HepG2 (cell line): ENCODE measurements at regions not wholly inside any gene's neighbourhood (a gene's known extent, or its start where the extent isn't known, plus 50 kb on each side); places are given as distances from the start of the nearest gene placed in this dataset.

Experiments used
- BORCS8-MEF2B ChIP-seq: sonication (generic); formaldehyde crosslinking; IDR thresholded peaks from 2 replicates; pipeline ENCODE4 v1.8.0; 2022; ENCODE audit warnings: mild to moderate bottlenecking, missing genetic modification reagents
- CERS6 ChIP-seq: sonication (generic); formaldehyde crosslinking; IDR thresholded peaks from 2 replicates; pipeline ENCODE4 v1.5.0; 2020; ENCODE audit warnings: missing genetic modification reagents
- CHCHD3 ChIP-seq: sonication (generic); formaldehyde crosslinking; IDR thresholded peaks from 2 replicates; pipeline ENCODE4 v1.8.0; 2022; ENCODE audit warnings: mild to moderate bottlenecking, missing genetic modification reagents, moderate library complexity
- DNMT1 ChIP-seq: sonication (generic); formaldehyde crosslinking; IDR thresholded peaks from 2 replicates; pipeline ENCODE4 v1.5.1; 2020; ENCODE audit warnings: mild to moderate bottlenecking, missing genetic modification reagents
- NFE2L1 ChIP-seq: sonication (generic); formaldehyde crosslinking; IDR thresholded peaks from 2 replicates; pipeline ENCODE4 v1.4.0; 2020; ENCODE audit warnings: missing genetic modification reagents, mild to moderate bottlenecking, borderline replicate concordance
- NR2C2 ChIP-seq: sonication (generic); formaldehyde crosslinking; IDR thresholded peaks from 2 replicates; pipeline ENCODE4 v1.4.0; 2020; ENCODE audit warnings: missing genetic modification reagents, mild to moderate bottlenecking, moderate library complexity, borderline replicate concordance
- PITX1 ChIP-seq: sonication (generic); formaldehyde crosslinking; IDR thresholded peaks from 2 replicates; pipeline ENCODE4 v1.5.1; 2020; ENCODE audit warnings: mild to moderate bottlenecking, missing genetic modification reagents
- RCOR2 ChIP-seq: IDR thresholded peaks from 2 replicates; pipeline ENCODE4 v1.6.1; 2016; ENCODE audit warnings: missing biosample characterization, missing genetic modification reagents
- SOX13 ChIP-seq, 3 experiments: fragments of 450-650 bp in 1 of 3; sonication (generic) in 1 of 3; formaldehyde crosslinking in 1 of 3; IDR thresholded peaks in 2 of 3; conservative IDR thresholded peaks in 1 of 3; 2 replicates each; pipeline versions ENCODE4 v1.5.0 to v1.6.1; 2016 to 2020; ENCODE audit warnings: antibody characterized with exemption in 1 of 3, mild to moderate bottlenecking in 1 of 3, missing compliant biosample characterization in 1 of 3, missing genetic modification reagents in 1 of 3, moderate library complexity in 1 of 3
- TBX3 ChIP-seq: fragments of 450-650 bp; IDR thresholded peaks from 2 replicates; pipeline ENCODE4 v1.6.1; 2017; ENCODE audit warnings: antibody characterized with exemption, mild to moderate bottlenecking, inconsistent platforms, borderline replicate concordance
- TOE1 ChIP-seq: sonication (generic); formaldehyde crosslinking; IDR thresholded peaks from 2 replicates; pipeline ENCODE4 v1.4.0; 2020; ENCODE audit warnings: mild to moderate bottlenecking, missing genetic modification reagents
- ZNF12 ChIP-seq: sonication (generic); formaldehyde crosslinking; IDR thresholded peaks from 2 replicates; pipeline ENCODE4 v1.5.0; 2020; ENCODE audit warnings: missing genetic modification reagents
- ZNF205 ChIP-seq: IDR thresholded peaks from 2 replicates; pipeline ENCODE4 v1.6.1; 2018; ENCODE audit warnings: missing biosample characterization, missing genetic modification reagents
- ZNF605 ChIP-seq: sonication (generic); formaldehyde crosslinking; IDR thresholded peaks from 2 replicates; pipeline ENCODE4 v1.8.0; 2022; ENCODE audit warnings: mild to moderate bottlenecking, missing genetic modification reagents
- ZNF639 ChIP-seq: conservative IDR thresholded peaks from 2 replicates; pipeline ENCODE4 v1.6.1; 2018; ENCODE audit warnings: missing genetic modification reagents
- ZNF746 ChIP-seq: sonication (generic); formaldehyde crosslinking; IDR thresholded peaks from 2 replicates; pipeline ENCODE4 v1.8.0; 2022; ENCODE audit warnings: mild to moderate bottlenecking, missing genetic modification reagents
- TF ChIP-seq, protein P1 (sequence below): sonication (generic); formaldehyde crosslinking; IDR thresholded peaks from 2 replicates; pipeline ENCODE4 v1.8.0; 2022; ENCODE audit warnings: missing genetic modification reagents, mild to moderate bottlenecking, moderate library complexity, borderline replicate concordance
- TF ChIP-seq, protein P2 (sequence below): sonication (generic); formaldehyde crosslinking; conservative IDR thresholded peaks from 2 replicates; pipeline ENCODE4 v1.4.0; 2020; ENCODE audit warnings: missing genetic modification reagents
- TF ChIP-seq, protein P3 (sequence below): sonication (generic); formaldehyde crosslinking; IDR thresholded peaks from 2 replicates; pipeline ENCODE4 v1.8.0; 2022; ENCODE audit warnings: mild to moderate bottlenecking, missing genetic modification reagents, moderate library complexity
- TF ChIP-seq, protein P4 (sequence below): sonication (generic); formaldehyde crosslinking; IDR thresholded peaks from 2 replicates; pipeline ENCODE4 v1.5.1; 2020; ENCODE audit warnings: missing genetic modification reagents, mild to moderate bottlenecking, borderline replicate concordance

DNA sequence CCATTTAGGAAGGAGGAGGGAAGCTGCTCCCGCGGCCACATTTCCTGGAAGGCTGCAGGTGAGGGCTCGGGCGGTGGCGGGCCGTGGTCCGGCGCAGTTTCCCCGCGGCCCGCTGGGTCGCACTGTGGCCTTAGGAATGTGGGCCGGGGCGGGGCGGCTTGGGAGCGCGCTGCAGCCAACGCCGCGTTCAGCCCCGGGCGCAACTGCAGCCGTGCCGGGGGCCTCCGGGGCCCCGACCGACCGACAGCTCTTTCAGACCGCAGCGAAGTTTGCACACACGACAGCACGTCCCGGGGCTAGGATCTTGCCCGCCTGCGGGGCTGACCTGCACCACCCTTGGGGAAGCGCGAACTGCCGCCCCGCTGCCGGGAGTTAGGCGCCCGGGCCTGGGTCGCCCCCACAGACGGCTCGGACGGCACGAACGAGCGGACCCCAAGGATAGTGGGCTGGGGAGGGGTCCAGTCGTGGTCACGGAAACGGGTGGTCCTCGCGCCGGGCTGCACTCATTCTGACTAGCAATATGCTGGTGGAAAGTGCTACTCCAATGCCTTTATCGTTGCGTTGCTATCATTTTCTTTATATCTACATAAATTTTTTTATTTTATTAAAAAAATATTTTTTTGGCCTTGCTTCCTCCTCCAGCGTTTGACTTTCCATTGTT lies 69.9 kb upstream of the DLX2 start (continued):
- TF ChIP-seq, protein P1, sequence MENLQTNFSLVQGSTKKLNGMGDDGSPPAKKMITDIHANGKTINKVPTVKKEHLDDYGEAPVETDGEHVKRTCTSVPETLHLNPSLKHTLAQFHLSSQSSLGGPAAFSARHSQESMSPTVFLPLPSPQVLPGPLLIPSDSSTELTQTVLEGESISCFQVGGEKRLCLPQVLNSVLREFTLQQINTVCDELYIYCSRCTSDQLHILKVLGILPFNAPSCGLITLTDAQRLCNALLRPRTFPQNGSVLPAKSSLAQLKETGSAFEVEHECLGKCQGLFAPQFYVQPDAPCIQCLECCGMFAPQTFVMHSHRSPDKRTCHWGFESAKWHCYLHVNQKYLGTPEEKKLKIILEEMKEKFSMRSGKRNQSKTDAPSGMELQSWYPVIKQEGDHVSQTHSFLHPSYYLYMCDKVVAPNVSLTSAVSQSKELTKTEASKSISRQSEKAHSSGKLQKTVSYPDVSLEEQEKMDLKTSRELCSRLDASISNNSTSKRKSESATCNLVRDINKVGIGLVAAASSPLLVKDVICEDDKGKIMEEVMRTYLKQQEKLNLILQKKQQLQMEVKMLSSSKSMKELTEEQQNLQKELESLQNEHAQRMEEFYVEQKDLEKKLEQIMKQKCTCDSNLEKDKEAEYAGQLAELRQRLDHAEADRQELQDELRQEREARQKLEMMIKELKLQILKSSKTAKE (CRISPR knock-in tag), result peak; percentile 61; the same call in 1 of the 2 replicates
- TF ChIP-seq PITX1 (no peak), ZNF205 (no peak), ZNF12 (CRISPR knock-in tag) (no peak), TOE1 (CRISPR knock-in tag) (0 out of 2 replicates have a peak, but pooled peaks have one; percentile 48), TBX3 (no peak), ZNF746 (CRISPR knock-in tag) (no peak), CERS6 (CRISPR knock-in tag) (no peak), NR2C2 (CRISPR knock-in tag) (no peak), ZNF605 (peak; percentile 29; the same call in 1 of the 2 replicates), BORCS8-MEF2B (CRISPR knock-in tag) (peak; percentile 86), SOX13 (IDR thresholded peaks at IDR 0.05) (no peak), SOX13 (CRISPR knock-in tag; conservative IDR thresholded peaks at IDR 0.05 in 1 of 2, IDR thresholded peaks at IDR 0.05 in 1 of 2) (peak in 1 of 2 experiments; percentile 31; a peak in 1 of 4 replicates), CHCHD3 (CRISPR knock-in tag) (no peak), DNMT1 (CRISPR knock-in tag) (peak; percentile 96), RCOR2 (CRISPR knock-in tag) (no peak), NFE2L1 (no peak), ZNF639 (CRISPR knock-in tag) (0 out of 2 replicates have a peak, but pooled peaks have one; percentile 25)
- TF ChIP-seq, protein P2, sequence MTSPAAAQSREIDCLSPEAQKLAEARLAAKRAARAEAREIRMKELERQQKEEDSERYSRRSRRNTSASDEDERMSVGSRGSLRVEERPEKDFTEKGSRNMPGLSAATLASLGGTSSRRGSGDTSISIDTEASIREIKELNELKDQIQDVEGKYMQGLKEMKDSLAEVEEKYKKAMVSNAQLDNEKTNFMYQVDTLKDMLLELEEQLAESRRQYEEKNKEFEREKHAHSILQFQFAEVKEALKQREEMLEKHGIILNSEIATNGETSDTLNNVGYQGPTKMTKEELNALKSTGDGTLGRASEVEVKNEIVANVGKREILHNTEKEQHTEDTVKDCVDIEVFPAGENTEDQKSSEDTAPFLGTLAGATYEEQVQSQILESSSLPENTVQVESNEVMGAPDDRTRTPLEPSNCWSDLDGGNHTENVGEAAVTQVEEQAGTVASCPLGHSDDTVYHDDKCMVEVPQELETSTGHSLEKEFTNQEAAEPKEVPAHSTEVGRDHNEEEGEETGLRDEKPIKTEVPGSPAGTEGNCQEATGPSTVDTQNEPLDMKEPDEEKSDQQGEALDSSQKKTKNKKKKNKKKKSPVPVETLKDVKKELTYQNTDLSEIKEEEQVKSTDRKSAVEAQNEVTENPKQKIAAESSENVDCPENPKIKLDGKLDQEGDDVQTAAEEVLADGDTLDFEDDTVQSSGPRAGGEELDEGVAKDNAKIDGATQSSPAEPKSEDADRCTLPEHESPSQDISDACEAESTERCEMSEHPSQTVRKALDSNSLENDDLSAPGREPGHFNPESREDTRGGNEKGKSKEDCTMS, result no peak
- TF ChIP-seq, protein P3, sequence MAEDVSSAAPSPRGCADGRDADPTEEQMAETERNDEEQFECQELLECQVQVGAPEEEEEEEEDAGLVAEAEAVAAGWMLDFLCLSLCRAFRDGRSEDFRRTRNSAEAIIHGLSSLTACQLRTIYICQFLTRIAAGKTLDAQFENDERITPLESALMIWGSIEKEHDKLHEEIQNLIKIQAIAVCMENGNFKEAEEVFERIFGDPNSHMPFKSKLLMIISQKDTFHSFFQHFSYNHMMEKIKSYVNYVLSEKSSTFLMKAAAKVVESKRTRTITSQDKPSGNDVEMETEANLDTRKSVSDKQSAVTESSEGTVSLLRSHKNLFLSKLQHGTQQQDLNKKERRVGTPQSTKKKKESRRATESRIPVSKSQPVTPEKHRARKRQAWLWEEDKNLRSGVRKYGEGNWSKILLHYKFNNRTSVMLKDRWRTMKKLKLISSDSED (CRISPR knock-in tag), result no peak
- TF ChIP-seq, protein P4, sequence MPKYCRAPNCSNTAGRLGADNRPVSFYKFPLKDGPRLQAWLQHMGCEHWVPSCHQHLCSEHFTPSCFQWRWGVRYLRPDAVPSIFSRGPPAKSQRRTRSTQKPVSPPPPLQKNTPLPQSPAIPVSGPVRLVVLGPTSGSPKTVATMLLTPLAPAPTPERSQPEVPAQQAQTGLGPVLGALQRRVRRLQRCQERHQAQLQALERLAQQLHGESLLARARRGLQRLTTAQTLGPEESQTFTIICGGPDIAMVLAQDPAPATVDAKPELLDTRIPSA (CRISPR knock-in tag), result no peak
